NCI-H510A (cell line): ENCODE measurements at regions not wholly inside any gene's neighbourhood (a gene's known extent, or its start where the extent isn't known, plus 50 kb on each side); places are given as distances from the start of the nearest gene placed in this dataset.
"Not testable (repeated sequence)": the region's sequence is repeated elsewhere in the genome, so short reads cannot be mapped to it uniquely, and the experiment has no call there.

Experiments used
- DNase-seq: peaks from one replicate; lab custom pipeline; 2025; lab: John Stamatoyannopoulos, UW

DNA sequence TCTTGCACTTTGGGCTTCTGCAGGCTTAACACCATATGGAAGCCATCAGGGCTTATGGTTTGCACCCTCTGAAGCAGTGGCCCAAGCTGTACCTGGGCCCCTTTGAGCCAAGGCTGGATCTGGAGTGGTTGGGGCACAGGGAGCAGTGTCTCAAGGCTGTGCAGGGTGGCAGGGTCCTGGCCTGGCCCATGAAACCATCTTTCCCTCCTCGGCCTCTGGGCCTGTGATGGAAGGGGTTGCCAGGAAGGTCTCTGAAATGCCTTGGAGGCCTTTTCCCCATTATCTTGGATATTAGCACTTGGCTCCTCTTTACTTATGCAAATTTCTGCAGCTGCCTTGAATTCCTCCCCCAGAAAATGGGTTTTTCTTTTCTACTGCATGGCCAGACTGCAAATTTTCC lies 134.7 kb upstream of the USP9X start:
- DNase-seq: no peak

- not testable (repeated sequence) for DNase-seq
These were observed 133.8 kb upstream of the USP9X start for GRCh38 chrX:40951407-40951806.

- DNase-seq: no peak
These were observed 132.4 kb upstream of the USP9X start for GRCh38 chrX:40952855-40953254.

DNA sequence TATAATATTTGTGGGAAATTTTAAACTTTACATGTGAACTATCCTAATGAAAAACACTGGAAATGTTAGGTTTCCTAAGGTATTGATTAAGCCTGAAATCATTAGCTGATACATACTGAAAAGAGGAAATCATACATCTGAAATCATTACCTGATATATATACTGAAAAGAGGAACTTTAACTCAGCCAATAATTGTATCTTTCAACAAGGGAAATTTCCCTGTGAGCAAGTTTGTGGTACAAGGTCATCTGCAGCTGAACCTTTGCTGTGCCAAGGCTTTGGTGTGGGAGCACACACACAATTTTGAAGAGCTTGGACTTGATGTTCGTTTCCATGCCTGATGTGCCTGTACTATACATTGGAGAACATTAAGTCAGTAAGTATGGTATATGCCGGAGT lies 131.9 kb upstream of the USP9X start:
- no peak for DNase-seq

DNA sequence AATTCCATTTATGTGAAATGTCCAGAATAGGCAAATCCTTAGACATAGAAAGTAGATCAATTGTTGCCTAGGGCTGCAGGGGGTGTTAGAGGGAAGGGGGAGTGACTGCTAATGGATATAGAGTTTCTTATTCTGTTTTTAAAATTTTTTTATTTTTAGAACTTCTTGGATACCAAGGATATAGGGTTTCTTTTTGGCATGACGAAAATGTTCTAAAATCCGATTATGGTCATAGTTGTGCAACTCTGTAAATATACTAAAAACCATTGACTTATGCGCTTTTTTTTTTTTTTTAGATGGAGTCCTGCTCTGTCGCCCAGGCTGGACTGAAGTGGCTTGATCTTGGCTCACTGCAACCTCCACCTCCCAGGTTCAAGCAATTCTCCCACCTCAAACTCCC lies 125.2 kb upstream of the USP9X start:
- DNase-seq: no peak

DNA sequence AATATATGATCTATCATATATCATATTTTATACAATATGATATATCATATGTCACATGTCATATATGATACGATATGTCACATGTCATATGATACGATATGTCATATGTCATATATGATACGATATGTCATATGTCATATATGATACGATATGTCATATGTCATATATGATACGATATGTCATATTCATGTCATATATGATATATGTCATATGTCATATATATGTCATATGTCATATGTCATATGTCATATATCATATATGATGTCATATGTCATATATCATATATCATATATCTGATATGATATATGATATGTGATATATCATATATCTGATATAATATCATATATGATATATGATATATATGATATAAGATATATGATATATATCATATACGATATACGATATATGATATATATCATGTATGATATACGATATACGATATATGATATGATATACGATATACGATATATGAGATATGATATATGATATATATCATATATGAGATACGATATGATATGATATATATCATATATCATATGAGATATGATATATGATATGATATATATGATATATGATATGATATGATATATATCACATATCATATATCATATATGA lies 122.3 kb upstream of the USP9X start:
- no peak for DNase-seq

GRCh38 chrX:40964008-40964407 lies 121.2 kb upstream of the USP9X start:
- no peak for DNase-seq

DNA sequence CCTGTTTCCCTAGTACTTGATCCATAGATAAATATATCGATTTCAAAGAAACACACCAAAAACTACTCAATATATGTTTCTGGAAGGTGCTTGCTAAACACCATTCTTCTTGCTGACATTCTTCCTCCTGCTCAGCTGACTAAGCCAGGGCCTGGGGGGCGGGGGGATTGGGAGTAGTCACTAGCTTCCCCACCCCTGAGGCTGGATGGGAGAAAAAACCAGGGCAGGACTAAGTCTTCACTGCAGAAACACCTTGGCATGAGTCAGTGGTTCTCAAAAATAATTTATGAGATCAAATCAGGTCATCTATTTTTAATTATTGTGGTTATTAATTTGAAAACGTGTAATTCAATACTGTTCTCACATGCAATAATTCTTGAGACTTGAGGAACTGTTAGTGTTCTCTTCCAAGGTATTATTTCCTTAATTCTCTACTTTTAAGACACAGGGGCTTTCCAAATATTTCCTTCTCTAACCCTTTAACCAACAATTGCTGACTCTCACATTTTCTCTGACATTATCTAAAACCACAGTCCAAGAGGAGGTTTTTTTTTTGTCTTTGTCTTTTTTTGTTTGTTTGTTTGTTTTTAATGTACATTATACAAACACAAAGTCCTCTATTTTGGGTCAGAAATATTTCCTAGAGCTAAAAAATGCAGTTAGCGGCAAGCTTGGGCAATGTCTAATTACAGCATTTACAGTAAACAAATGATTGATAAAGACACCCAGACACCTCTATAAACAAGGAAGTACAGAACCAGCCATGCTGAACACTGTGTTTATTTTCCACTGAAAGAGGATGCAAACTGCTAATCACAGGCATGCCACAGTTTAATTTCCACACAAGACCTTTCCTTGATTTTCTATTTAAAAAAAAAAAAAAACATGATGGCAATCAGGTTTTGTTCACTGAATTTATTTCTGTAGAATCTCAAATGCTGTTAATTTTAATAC lies 120.3 kb upstream of the USP9X start:
- DNase-seq: no peak

DNA sequence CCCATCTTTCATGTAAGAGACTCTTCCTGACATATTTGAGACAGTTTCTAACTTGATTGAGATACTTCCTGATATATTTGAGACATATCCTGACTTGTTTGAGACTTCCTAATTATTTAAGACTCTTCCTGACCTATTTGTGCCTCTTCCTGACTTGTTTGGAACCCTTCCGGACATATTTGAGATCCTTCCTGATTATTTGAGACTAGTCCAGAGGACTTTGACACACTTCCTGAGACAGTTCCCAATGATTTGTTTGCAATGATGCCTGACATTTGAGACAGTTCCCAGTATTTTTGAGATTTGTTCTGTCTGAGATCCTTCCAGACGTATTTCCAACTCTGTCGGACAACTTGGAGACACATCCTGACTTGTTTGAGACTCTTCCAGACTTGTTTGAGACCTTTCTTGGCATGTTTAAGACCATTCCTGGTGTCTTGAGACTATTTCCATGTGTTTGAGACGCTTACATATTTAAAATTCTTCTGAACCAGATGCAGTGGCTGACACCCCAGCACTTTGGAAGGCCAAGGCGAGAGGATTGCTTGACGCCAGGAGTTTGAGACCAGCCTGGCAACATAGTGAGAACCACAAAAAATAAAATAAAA lies 118.9 kb upstream of the USP9X start:
- no peak for DNase-seq

- DNase-seq: no peak
These were observed 117.1 kb upstream of the USP9X start for GRCh38 chrX:40968180-40968579.

DNA sequence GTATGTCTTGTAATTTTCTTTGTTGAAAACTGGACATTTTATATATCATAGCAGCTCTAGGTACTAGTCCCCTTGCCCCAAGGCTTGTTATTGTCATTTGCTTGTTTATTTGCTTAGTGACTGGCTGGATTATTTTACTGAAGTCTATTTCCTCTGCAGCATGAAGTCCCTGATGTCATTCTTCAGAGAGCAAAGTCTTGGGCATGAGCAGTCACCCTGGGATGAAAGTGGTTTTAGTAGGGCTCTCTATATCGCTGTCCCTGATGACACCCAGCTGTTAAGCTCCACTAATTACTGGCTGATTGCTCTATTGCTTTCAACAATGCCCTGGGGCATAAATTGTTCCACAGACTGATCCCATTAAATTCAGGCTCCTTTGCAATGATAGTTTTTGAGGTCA lies 113.5 kb upstream of the USP9X start:
- DNase-seq: no peak

- DNase-seq: no peak
These were observed 111.6 kb upstream of the USP9X start for GRCh38 chrX:40973619-40974018.

DNA sequence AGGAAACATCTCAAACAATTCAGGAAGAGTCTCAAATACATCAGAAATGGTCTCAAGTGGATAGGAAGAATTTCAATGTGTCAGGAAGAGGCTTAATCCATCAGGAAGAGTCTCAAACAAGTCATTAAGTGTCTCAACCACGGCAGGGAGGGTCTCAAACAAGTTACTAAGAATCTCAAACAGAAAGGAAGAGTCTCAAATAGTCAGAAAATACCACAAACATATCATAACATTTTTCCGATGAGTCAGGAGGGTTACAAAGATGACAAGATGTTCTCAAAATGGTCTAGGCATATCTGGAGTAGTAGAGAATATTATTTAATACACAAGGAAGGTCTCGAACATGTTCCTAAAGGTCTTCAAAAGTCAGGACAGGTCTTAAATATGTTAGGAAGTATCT lies 109.3 kb upstream of the USP9X start:
- DNase-seq: no peak

DNA sequence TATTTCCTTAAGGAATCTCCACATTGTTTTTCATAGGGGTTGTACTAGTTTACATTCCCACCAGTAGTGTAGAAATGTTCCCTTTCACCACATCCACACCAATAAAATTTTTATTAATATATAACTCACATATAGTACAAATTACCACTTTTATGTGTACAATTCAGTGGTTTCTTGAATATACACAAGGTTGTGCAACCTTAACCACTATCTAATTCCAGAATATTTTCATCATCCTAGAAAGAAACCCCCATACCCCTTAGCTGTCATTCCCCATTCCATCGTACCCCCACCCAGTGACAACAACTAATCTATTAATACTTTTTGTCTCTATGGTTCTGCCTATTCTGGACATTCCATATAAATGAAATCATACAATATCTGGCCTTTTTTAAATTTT lies 108.3 kb upstream of the USP9X start:
- no peak for DNase-seq

GRCh38 chrX:40984962-40985361 lies 100.3 kb upstream of the USP9X start:
- no peak for DNase-seq

DNA sequence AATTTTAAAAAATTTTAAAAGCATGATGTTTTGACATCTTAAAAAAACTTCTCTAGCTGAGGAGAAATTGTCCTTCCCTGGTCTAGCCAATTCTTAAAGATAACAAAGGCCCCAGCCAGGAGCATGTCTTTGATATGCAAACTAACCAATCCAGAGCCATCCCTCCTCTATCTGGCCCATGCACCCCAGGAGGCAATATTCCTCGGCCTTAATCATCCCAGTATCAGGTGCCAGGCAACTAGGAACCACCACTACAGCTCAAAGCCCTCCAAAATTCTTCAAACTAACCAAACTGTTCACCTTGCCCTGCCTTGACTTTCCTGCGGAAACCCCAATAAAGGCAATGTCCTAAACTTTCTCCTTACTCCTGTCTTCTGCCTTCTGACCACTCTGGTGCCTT lies 97.8 kb upstream of the USP9X start:
- DNase-seq: no peak

DNA sequence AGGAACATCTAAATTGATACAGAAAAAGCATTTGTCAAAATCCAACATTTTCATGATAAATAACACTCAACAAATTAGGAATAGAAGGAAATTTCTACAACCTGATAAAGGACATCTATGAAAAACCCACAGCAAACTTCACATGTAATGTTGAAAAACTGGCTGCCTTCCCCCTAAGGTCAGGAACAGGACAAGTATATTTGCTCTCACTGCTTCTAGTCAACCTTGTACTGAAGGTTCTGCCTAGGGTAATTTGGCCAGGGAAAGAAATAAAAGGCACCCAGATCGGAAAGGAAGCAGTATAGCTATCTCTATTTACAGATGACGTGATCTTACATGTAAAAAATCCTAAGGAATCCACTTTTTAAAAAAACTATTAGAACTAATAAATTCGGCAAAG lies 97.1 kb upstream of the USP9X start:
- DNase-seq: no peak

DNA sequence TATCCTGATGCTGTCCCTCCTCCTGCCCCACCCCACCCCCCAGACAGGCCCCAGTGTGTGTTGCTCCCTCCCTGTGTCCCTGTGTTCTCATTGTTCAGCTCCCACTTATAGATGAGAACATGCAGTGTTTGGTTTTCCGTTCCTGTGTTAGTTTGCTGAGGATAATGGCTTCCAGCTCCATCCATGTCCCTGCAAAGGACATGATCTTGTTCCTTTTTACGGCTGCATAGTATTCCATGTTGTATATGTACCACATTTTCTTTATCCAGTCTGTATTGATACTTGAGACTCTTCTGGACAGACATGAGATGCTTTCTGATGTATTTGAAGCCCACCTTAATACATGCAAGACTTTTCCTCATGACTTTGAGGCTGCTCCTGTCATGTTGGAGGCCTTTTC lies 91.8 kb upstream of the USP9X start:
- DNase-seq: not testable (repeated sequence)

- DNase-seq: no peak
These were observed 88.2 kb upstream of the USP9X start for GRCh38 chrX:40996886-40997530.

- DNase-seq: no peak
These were observed 87.1 kb upstream of the USP9X start for GRCh38 chrX:40998123-40998522.

GRCh38 chrX:41001327-41001726 lies 83.9 kb upstream of the USP9X start:
- DNase-seq: no peak

DNA sequence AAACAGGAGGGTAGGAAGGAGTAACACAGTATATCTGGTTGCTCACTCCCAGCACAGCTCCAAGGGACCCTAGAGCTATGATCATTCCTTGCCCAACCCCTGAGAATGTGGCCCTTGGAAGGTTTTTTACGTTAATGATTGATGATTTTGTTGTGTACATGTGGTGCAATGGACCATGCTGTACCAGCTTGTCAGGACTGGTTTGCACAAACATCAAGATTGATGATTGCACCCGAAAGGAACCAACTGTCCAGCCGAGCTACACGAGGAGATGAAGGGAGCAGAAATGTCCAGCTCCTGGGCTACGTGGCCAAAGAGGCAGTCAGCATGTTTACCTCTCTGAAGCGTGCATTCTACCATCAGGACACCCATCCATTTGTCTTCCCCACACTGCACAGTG lies 83.2 kb upstream of the USP9X start:
- DNase-seq: no peak
